Osteoblast (primary cell): ENCODE measurements at regions not wholly inside any gene's neighbourhood (a gene's known extent, or its start where the extent isn't known, plus 50 kb on each side); places are given as distances from the start of the nearest gene placed in this dataset.

Experiments
- DNase-seq: peaks from one replicate; pipeline ENCODE4 v3.0.0; 2011; ENCODE audit warnings: low spot score, mixed read lengths; ENCODE audit not compliant: insufficient read length; ENCODE audit errors: missing footprints
- H2AFZ ChIP-seq: 2 replicates; pipeline ENCODE4 v1.6.0; 2011; ENCODE audit warnings: mild to moderate bottlenecking, low read length
- H3K27ac ChIP-seq: 2 replicates; pipeline ENCODE4 v1.5.1; 2011; ENCODE audit warnings: mild to moderate bottlenecking, low read depth, low read length, moderate library complexity
- H3K27me3 ChIP-seq: 2 replicates; pipeline ENCODE4 v1.6.0; 2012; ENCODE audit warnings: mild to moderate bottlenecking, control low read depth, inconsistent platforms, low read length, moderate library complexity; ENCODE audit not compliant: insufficient read depth
- H3K36me3 ChIP-seq: 2 replicates; pipeline ENCODE4 v1.5.1; 2011; ENCODE audit warnings: mild to moderate bottlenecking, low read length, control low read depth, moderate library complexity; ENCODE audit not compliant: insufficient read depth
- H3K4me1 ChIP-seq: 2 replicates; pipeline ENCODE4 v1.5.1; 2011; ENCODE audit warnings: mild to moderate bottlenecking, low read length, control low read depth, moderate library complexity; ENCODE audit not compliant: insufficient read depth
- H3K4me2 ChIP-seq: 2 replicates; pipeline ENCODE4 v1.6.0; 2011; ENCODE audit warnings: mild to moderate bottlenecking, low read length; ENCODE audit not compliant: insufficient read depth
- H3K4me3 ChIP-seq: fragments of 200-600 bp; sonication (generic); 3 replicates; pipeline ENCODE4 v1.5.1; 2012; ENCODE audit warnings: mild to moderate bottlenecking, low read length, inconsistent platforms; ENCODE audit not compliant: insufficient read depth
- H3K79me2 ChIP-seq: 2 replicates; pipeline ENCODE4 v1.6.0; 2012; ENCODE audit warnings: mild to moderate bottlenecking, low read length, control low read depth, inconsistent platforms; ENCODE audit not compliant: insufficient read depth
- H3K9me3 ChIP-seq: 2 replicates; pipeline ENCODE4 v1.5.1; 2011; ENCODE audit warnings: low read depth, low read length, control low read depth
- H4K20me1 ChIP-seq: 2 replicates; pipeline ENCODE4 v1.6.0; 2012; ENCODE audit warnings: mild to moderate bottlenecking, low read length, control low read depth; ENCODE audit not compliant: insufficient read depth
- CTCF ChIP-seq: IDR thresholded peaks from 2 replicates; pipeline ENCODE4 v1.5.1; 2011; ENCODE audit warnings: mild to moderate bottlenecking, low read depth, low read length, moderate library complexity; ENCODE audit errors: extremely low read depth

DNA sequence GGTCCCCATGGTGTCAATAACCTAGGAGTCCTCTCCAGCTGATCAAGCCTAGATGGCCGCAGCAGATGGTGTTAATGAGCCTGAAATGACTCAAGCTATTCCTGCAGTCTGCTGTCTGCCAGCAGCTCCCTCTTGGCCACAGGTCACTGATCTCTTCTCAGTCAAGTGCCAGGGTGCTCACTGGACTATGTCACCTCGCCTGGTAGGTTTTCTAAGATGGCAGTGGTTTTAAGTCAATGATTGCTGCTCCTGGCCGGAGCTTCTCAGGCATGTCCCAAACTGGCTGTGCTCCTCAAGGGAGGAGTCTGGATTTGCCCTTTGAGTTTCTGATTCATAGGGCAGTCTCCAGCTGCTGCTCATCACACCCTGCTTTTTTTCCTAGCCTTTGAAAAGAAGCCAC lies 58.6 kb upstream of the SHISA6 start:
- Histone ChIP-seq H4K20me1 (no peaks in the 10 kb centered on the region), H2AFZ (no peak overlapping the region), H3K4me2 (no peak overlapping the region), H3K9me3 (peaks cover 7% of the 10 kb centered on the region), H3K27ac (no peak overlapping the region), H3K27me3 (no peaks in the 10 kb centered on the region), H3K4me1 (no peaks in the 10 kb centered on the region), H3K79me2 (no peaks in the 10 kb centered on the region), H3K4me3 (no peak overlapping the region), H3K36me3 (no peaks in the 10 kb centered on the region)
- TF ChIP-seq CTCF: no peak
- DNase-seq: no peak

GRCh38 chr17:11178581-11178980 lies 62.4 kb upstream of the SHISA6 start:
- Histone ChIP-seq H3K4me3 (no peak overlapping the region), H3K36me3 (no peaks in the 10 kb centered on the region), H3K4me2 (no peak overlapping the region), H3K4me1 (no peaks in the 10 kb centered on the region), H2AFZ (no peak overlapping the region), H3K27ac (no peak overlapping the region), H3K79me2 (no peaks in the 10 kb centered on the region), H4K20me1 (no peaks in the 10 kb centered on the region), H3K9me3 (peaks cover 2% of the 10 kb centered on the region), H3K27me3 (no peaks in the 10 kb centered on the region)
- no peak for TF ChIP-seq CTCF
- DNase-seq: no peak

GRCh38 chr17:11177340-11177739 lies 63.7 kb upstream of the SHISA6 start:
- no peaks in the 10 kb centered on the region for H3K4me1 ChIP-seq
- H2AFZ ChIP-seq: no peak overlapping the region
- no peak for DNase-seq
- no peaks in the 10 kb centered on the region for H3K36me3 ChIP-seq
- no peaks in the 10 kb centered on the region for H3K27me3 ChIP-seq
- H4K20me1 ChIP-seq: no peaks in the 10 kb centered on the region
- no peaks in the 10 kb centered on the region for H3K79me2 ChIP-seq
- H3K27ac ChIP-seq: no peak overlapping the region
- H3K4me2 ChIP-seq: no peak overlapping the region
- TF ChIP-seq CTCF: no peak
- peaks cover 2% of the 10 kb centered on the region for H3K9me3 ChIP-seq
- no peak overlapping the region for H3K4me3 ChIP-seq

DNA sequence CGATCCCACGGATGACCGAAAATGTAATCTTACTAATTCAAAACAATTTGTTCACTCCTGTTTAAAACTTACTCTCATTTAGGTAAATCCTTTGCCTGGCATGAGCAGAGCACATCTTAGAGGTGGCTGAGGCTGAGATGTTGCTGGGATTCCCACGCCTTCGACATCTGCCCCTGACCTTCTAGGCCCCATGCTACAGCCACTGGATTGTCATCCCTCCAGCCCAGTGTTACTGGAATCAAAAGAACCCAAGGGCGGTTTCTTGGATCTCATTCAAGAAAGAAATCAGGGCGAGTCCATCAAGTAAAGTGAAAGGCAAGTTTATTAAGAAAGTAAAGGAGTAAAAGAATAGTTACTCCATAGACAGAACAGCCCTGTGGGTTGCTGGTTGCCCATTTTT lies 64.5 kb upstream of the SHISA6 start:
- Histone ChIP-seq H3K79me2 (no peaks in the 10 kb centered on the region), H3K27ac (no peak overlapping the region), H3K36me3 (no peaks in the 10 kb centered on the region), H3K4me1 (no peaks in the 10 kb centered on the region), H3K4me2 (no peak overlapping the region), H3K9me3 (peaks cover 2% of the 10 kb centered on the region), H3K4me3 (no peak overlapping the region), H3K27me3 (no peaks in the 10 kb centered on the region), H4K20me1 (no peaks in the 10 kb centered on the region), H2AFZ (no peak overlapping the region)
- TF ChIP-seq CTCF: no peak
- DNase-seq: no peak
